A549 (cell line): ENCODE measurements at regions not wholly inside any gene's neighbourhood (a gene's known extent, or its start where the extent isn't known, plus 50 kb on each side); places are given as distances from the start of the nearest gene placed in this dataset.

Experiments
- ATAC-seq, 2 experiments: fragments of 200-7000 bp in 1 of 2; fragments of >200 bp in 1 of 2; cut with Nextera tagmentation in 1 of 2; cut with Tn5 transposase in 1 of 2; 3 replicates each; pipeline versions ENCODE4 v1.8.0 to v1.9.1; 2018 to 2020; ENCODE audit warnings: mild to moderate bottlenecking in 1 of 2, moderate library complexity in 1 of 2
- CTCF ChIA-PET: fragments of 300-600 bp; sonication (Branson Sonifier 250); formaldehyde crosslinking; extraction: SDS; loops from one replicate; lab custom pipeline; 2021; ENCODE audit warnings: antibody characterized with exemption, inconsistent platforms; lab: Yijun Ruan, JAX
- POLR2A ChIA-PET: fragments of 350-600 bp; formaldehyde crosslinking; extraction: SDS; loops from one replicate; lab custom pipeline; 2021; ENCODE audit warnings: antibody characterized with exemption, inconsistent platforms; lab: Yijun Ruan, JAX
- DNase-seq, 2 experiments: peaks; one replicate each; pipeline versions ENCODE4 v3.0.0 to v3.0.0-alpha.2; 2011 to 2016; ENCODE audit warnings: low read depth in 1 of 2, low spot score in 1 of 2
- FAIRE-seq: peaks from 2 replicates; lab custom pipeline; 2011; peaks lifted over from hg19 to GRCh38; lab: Jason Lieb, UNC
- H3K27ac ChIP-seq, 2 experiments: fragments of >200 bp; sonication (Bioruptor Twin); formaldehyde crosslinking; 3 replicates each; pipeline ENCODE4 v1.5.1; 2016 to 2017
- H3K4me1 ChIP-seq: fragments of >200 bp; sonication (Bioruptor Twin); formaldehyde crosslinking; 3 replicates; pipeline ENCODE4 v1.6.1; 2016
- H3K4me2 ChIP-seq: fragments of >200 bp; sonication (Bioruptor Twin); formaldehyde crosslinking; 3 replicates; pipeline ENCODE4 v1.6.1; 2016
- H3K4me3 ChIP-seq: fragments of >200 bp; sonication (Bioruptor Twin); formaldehyde crosslinking; 3 replicates; pipeline ENCODE4 v1.5.1; 2016
- H3K9me3 ChIP-seq: fragments of >200 bp; sonication (Bioruptor Twin); formaldehyde crosslinking; 3 replicates; pipeline ENCODE4 v1.6.1; 2016
- CBX8 ChIP-seq: fragments of 200-600 bp; sonication (generic); IDR thresholded peaks from 2 replicates; pipeline ENCODE4 v1.6.1; 2016
- CEBPB ChIP-seq, 2 experiments: fragments of >200 bp in 1 of 2; sonication (Bioruptor Twin) in 1 of 2; formaldehyde crosslinking in 1 of 2; IDR thresholded peaks; 2 replicates each; pipeline ENCODE4 v1.6.1; 2012 to 2016
- CHD2 ChIP-seq: fragments of 150-350 bp; IDR thresholded peaks from 2 replicates; pipeline ENCODE4 v1.6.1; 2014; ENCODE audit warnings: low read length; ENCODE audit not compliant: partially characterized antibody
- EHF ChIP-seq: fragments of 250-450 bp; sonication (Bioruptor Pico); IDR thresholded peaks from 2 replicates; pipeline ENCODE4 v1.5.0; 2020; ENCODE audit warnings: mild to moderate bottlenecking
- EP300 ChIP-seq, 2 experiments: fragments of >200 bp; sonication (Bioruptor Twin); formaldehyde crosslinking; IDR thresholded peaks; 2 replicates in 1 of 2; 3 replicates in 1 of 2; pipeline ENCODE4 v1.6.1; 2016 to 2017
- ESRRA ChIP-seq: fragments of 150-350 bp; IDR thresholded peaks from 2 replicates; pipeline ENCODE4 v1.6.1; 2014; ENCODE audit warnings: mild to moderate bottlenecking, low read length, borderline replicate concordance
- FOSB ChIP-seq: fragments of 250-450 bp; sonication (Bioruptor Pico); IDR thresholded peaks from 2 replicates; pipeline ENCODE4 v1.5.0; 2020; ENCODE audit warnings: mild to moderate bottlenecking, moderate library complexity
- FOSL2 ChIP-seq, 2 experiments: fragments of 450-650 bp in 1 of 2; fragments of >200 bp in 1 of 2; sonication (Bioruptor Twin) in 1 of 2; formaldehyde crosslinking; IDR thresholded peaks; 2 replicates each; pipeline versions ENCODE4 v1.5.0 to v1.6.1; 2016 to 2020; ENCODE audit warnings: mild to moderate bottlenecking in 1 of 2, moderate library complexity in 1 of 2
- FOXS1 ChIP-seq: fragments of 250-450 bp; sonication (Bioruptor Pico); IDR thresholded peaks from 2 replicates; pipeline ENCODE4 v1.5.0; 2020; ENCODE audit warnings: mild to moderate bottlenecking, moderate library complexity
- GATA3 ChIP-seq: IDR thresholded peaks from 2 replicates; pipeline ENCODE4 v1.6.1; 2012; ENCODE audit warnings: borderline replicate concordance
- HDAC2 ChIP-seq: fragments of 200-600 bp; sonication (generic); IDR thresholded peaks from 2 replicates; pipeline ENCODE4 v1.6.1; 2016
- HEYL ChIP-seq: fragments of 250-450 bp; sonication (Bioruptor Pico); IDR thresholded peaks from 2 replicates; pipeline ENCODE4 v1.8.0; 2021; ENCODE audit warnings: mild to moderate bottlenecking, moderate library complexity
- KDM5A ChIP-seq: fragments of 200-600 bp; sonication (generic); IDR thresholded peaks from 2 replicates; pipeline ENCODE4 v1.6.1; 2016; ENCODE audit warnings: antibody characterized with exemption, mild to moderate bottlenecking
- MAFK ChIP-seq: fragments of 450-650 bp; IDR thresholded peaks from 2 replicates; pipeline ENCODE4 v1.6.1; 2014; ENCODE audit not compliant: partially characterized antibody
- NR3C1 ChIP-seq: fragments of >200 bp; sonication (Bioruptor Twin); formaldehyde crosslinking; IDR thresholded peaks from 3 replicates; pipeline ENCODE4 v1.6.1; 2017
- PHF8 ChIP-seq: fragments of 200-600 bp; sonication (generic); IDR thresholded peaks from 2 replicates; pipeline ENCODE4 v1.6.1; 2016; ENCODE audit warnings: low read depth, mild to moderate bottlenecking, antibody characterized with exemption, moderate library complexity, borderline replicate concordance
- RAD21 ChIP-seq, 2 experiments: fragments of >200 bp in 1 of 2; sonication (Bioruptor Twin) in 1 of 2; formaldehyde crosslinking in 1 of 2; IDR thresholded peaks in 1 of 2; conservative IDR thresholded peaks in 1 of 2; 2 replicates in 1 of 2; 3 replicates in 1 of 2; pipeline ENCODE4 v1.6.1; 2012 to 2018; ENCODE audit warnings: inconsistent platforms in 1 of 2
- RARB ChIP-seq: fragments of 250-450 bp; sonication (Bioruptor Pico); IDR thresholded peaks from 2 replicates; pipeline ENCODE4 v1.8.0; 2021; ENCODE audit warnings: mild to moderate bottlenecking, moderate library complexity
- RCOR1 ChIP-seq: fragments of 150-350 bp; IDR thresholded peaks from 2 replicates; pipeline ENCODE4 v1.6.1; 2014; ENCODE audit warnings: antibody characterized with exemption, low read length, low read depth
- RNF2 ChIP-seq: fragments of 200-600 bp; sonication (generic); IDR thresholded peaks from 2 replicates; pipeline ENCODE4 v1.6.1; 2016; ENCODE audit warnings: low read depth, mild to moderate bottlenecking, antibody characterized with exemption, moderate library complexity, borderline replicate concordance
- TFCP2L1 ChIP-seq: fragments of 250-450 bp; sonication (Bioruptor Pico); IDR thresholded peaks from 2 replicates; pipeline ENCODE4 v1.5.0; 2021; ENCODE audit warnings: mild to moderate bottlenecking
- ZSCAN20 ChIP-seq: fragments of 250-450 bp; sonication (Bioruptor Pico); IDR thresholded peaks from 2 replicates; pipeline ENCODE4 v1.8.0; 2022; ENCODE audit warnings: mild to moderate bottlenecking, moderate library complexity
- WGBS: methylation state at CpG from one replicate; pipeline ENCODE4 v1.1.6; 2017; ENCODE audit errors: missing lambda C conversion rate; 5-methylcytosine and 5-hydroxymethylcytosine counted together
- TF ChIP-seq, protein P1 (sequence below): IDR thresholded peaks from 2 replicates; pipeline ENCODE4 v1.6.1; 2012; ENCODE audit warnings: low read depth, borderline replicate concordance
- TF ChIP-seq, protein P2 (sequence below): fragments of >200 bp; sonication (Bioruptor Twin); formaldehyde crosslinking; IDR thresholded peaks from 3 replicates; pipeline ENCODE4 v1.6.1; 2016
- TF ChIP-seq, protein P3 (sequence below): fragments of 250-450 bp; sonication (Bioruptor Pico); IDR thresholded peaks from 2 replicates; pipeline ENCODE4 v1.5.0; 2021; ENCODE audit warnings: mild to moderate bottlenecking, moderate library complexity, borderline replicate concordance
- TF ChIP-seq, protein P4 (sequence below): fragments of 450-650 bp; IDR thresholded peaks from 2 replicates; pipeline ENCODE4 v1.6.1; 2014; ENCODE audit warnings: antibody characterized with exemption

DNA sequence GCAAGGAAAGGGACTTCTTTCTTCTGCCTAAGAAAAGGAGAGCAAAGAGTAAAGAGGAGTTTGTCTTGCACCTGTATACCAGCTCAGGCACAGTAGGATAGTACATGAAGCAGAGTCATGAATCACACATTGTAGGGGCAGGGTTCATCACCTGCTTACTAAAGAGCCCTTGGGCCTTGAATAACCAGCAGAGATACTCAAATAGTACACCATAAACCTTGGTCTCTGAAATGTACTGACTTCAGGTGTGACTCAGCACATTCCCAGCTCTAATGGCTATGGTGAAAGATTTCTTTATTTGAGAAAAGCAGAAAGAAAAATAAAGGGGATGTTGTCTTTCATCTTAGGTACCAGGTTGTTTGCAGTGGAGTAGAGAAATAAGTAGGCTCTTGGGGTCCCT, 122.8 kb downstream of the KDM5D start:
- FAIRE-seq (no peak), DNase-seq (peak in 1 of 2 experiments; percentile 21), ATAC-seq (peak in 1 of 2 experiments; percentile 54; a peak in 3 of 6 replicates)
- POLR2A ChIA-PET, result no interaction called here
- Histone ChIP-seq H3K4me2 (peak overlapping the region; percentile 23; the same call in 1 of the 3 replicates), H3K9me3 (no peaks in the 10 kb centered on the region), H3K4me3 (no peak overlapping the region), H3K4me1 (peaks cover 10% of the 10 kb centered on the region; the same call in 2 of the 3 replicates), H3K27ac (peak overlapping the region; percentile 42 to 68; a peak in 5 of 6 replicates)
- CTCF ChIA-PET, result no interaction called here
- TF ChIP-seq MAFK (peak; percentile 66), EP300 (IDR thresholded peaks at IDR 0.05) (no peak), HDAC2 (no peak), FOXS1 (CRISPR knock-in tag) (no peak), HEYL (no peak), FOSB (CRISPR knock-in tag) (no peak), EHF (CRISPR knock-in tag) (no peak)

DNA sequence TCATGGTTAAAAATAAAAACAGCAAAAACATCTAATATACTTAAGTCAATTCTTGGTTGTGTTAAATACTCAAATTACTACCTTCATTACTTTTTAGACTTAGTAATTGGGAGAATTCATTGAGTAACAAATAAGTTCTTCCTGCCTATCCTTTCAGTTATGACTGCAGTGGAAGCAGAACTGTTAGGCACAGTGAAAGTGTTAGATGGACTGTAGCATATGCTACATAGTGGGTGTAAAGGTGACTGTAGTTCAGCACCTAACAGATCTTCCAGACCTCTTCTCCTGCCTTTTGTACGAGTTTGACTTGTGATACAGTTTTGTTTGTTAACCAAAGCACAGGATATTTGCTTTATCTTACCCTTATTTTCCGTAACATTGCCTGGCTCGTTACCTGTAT, 143.4 kb downstream of the KDM5D start:
- FAIRE-seq, result no peak
- WGBS, result 86% methylated on average over 3 of the region's 3 CpGs
- POLR2A ChIA-PET, result no interaction called here

DNA sequence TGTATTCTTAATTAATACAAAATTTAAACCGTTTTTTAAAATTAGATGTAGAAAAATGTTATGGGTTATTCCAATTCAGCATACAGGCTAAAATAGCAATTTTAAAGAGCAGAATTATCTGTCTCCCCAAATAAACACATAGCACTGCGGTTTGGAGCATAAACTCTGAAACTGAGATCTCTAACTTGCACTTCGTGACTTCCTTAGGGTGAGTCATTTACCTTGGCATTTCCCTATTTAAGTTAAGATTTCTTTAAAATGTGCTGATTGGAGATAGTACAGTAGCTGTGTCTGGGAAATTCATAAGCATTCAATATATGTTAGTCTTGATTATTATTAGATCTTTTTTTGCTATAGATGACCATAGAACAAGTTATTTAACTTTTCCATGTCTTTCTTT, 143.8 kb downstream of the KDM5D start:
- H3K4me2 ChIP-seq, result no peak overlapping the region
- POLR2A ChIA-PET, result no interaction called here
- no peak for ATAC-seq
- FAIRE-seq, result no peak
- no peak overlapping the region for H3K4me3 ChIP-seq
- CTCF ChIA-PET, result no interaction called here
- no peaks in the 10 kb centered on the region for H3K9me3 ChIP-seq
- no peak for DNase-seq
- no peak overlapping the region for H3K27ac ChIP-seq
- 67% methylated on average over 3 of the region's 3 CpGs for WGBS
- TF ChIP-seq NR3C1, result no peak
- no peak for TF ChIP-seq FOSL2 (IDR thresholded peaks at IDR 0.05)
- no peak for TF ChIP-seq FOSL2 (CRISPR knock-in tag; IDR thresholded peaks at IDR 0.05)
- TF ChIP-seq TFCP2L1 (CRISPR knock-in tag), result no peak
- no peak for TF ChIP-seq RCOR1
- TF ChIP-seq, protein P1, sequence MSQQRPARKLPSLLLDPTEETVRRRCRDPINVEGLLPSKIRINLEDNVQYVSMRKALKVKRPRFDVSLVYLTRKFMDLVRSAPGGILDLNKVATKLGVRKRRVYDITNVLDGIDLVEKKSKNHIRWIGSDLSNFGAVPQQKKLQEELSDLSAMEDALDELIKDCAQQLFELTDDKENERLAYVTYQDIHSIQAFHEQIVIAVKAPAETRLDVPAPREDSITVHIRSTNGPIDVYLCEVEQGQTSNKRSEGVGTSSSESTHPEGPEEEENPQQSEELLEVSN, result no peak
- TF ChIP-seq, protein P2, sequence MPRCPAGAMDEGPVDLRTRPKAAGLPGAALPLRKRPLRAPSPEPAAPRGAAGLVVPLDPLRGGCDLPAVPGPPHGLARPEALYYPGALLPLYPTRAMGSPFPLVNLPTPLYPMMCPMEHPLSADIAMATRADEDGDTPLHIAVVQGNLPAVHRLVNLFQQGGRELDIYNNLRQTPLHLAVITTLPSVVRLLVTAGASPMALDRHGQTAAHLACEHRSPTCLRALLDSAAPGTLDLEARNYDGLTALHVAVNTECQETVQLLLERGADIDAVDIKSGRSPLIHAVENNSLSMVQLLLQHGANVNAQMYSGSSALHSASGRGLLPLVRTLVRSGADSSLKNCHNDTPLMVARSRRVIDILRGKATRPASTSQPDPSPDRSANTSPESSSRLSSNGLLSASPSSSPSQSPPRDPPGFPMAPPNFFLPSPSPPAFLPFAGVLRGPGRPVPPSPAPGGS, result no peak
- TF ChIP-seq MAFK, result no peak
- no peak for TF ChIP-seq EHF (CRISPR knock-in tag)
- TF ChIP-seq FOSB (CRISPR knock-in tag), result no peak
- TF ChIP-seq FOXS1 (CRISPR knock-in tag), result no peak
- TF ChIP-seq, protein P3, sequence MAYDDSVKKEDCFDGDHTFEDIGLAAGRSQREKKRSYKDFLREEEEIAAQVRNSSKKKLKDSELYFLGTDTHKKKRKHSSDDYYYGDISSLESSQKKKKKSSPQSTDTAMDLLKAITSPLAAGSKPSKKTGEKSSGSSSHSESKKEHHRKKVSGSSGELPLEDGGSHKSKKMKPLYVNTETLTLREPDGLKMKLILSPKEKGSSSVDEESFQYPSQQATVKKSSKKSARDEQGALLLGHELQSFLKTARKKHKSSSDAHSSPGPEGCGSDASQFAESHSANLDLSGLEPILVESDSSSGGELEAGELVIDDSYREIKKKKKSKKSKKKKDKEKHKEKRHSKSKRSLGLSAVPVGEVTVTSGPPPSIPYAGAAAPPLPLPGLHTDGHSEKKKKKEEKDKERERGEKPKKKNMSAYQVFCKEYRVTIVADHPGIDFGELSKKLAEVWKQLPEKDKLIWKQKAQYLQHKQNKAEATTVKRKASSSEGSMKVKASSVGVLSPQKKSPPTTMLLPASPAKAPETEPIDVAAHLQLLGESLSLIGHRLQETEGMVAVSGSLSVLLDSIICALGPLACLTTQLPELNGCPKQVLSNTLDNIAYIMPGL (CRISPR knock-in tag), result no peak
- no peaks in the 10 kb centered on the region for H3K4me1 ChIP-seq

More for the DNA sequence above, 143.4 kb downstream of the KDM5D start:
- H3K9me3 ChIP-seq, result no peaks in the 10 kb centered on the region
- no peak for DNase-seq
- CTCF ChIA-PET, result no interaction called here
- ATAC-seq, result no peak
- H3K4me1 ChIP-seq, result no peaks in the 10 kb centered on the region
- no peak overlapping the region for H3K4me2 ChIP-seq
- TF ChIP-seq GATA3 (no peak), RARB (no peak), RCOR1 (no peak), CBX8 (no peak), ESRRA (no peak), RNF2 (no peak), ZSCAN20 (no peak), CEBPB (IDR thresholded peaks at IDR 0.05) (no peak), FOSL2 (IDR thresholded peaks at IDR 0.05) (no peak), FOSL2 (CRISPR knock-in tag; IDR thresholded peaks at IDR 0.05) (no peak), RAD21 (conservative IDR thresholded peaks at IDR 0.05 in 1 of 2, IDR thresholded peaks at IDR 0.05 in 1 of 2) (no peak), TFCP2L1 (CRISPR knock-in tag) (no peak), FOXS1 (CRISPR knock-in tag) (no peak), CHD2 (no peak), KDM5A (no peak), HDAC2 (no peak), PHF8 (no peak)
- TF ChIP-seq, protein P1, result no peak
- TF ChIP-seq, protein P4, sequence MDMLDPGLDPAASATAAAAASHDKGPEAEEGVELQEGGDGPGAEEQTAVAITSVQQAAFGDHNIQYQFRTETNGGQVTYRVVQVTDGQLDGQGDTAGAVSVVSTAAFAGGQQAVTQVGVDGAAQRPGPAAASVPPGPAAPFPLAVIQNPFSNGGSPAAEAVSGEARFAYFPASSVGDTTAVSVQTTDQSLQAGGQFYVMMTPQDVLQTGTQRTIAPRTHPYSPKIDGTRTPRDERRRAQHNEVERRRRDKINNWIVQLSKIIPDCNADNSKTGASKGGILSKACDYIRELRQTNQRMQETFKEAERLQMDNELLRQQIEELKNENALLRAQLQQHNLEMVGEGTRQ, result no peak
- no peak overlapping the region for H3K4me3 ChIP-seq
- H3K27ac ChIP-seq, result no peak overlapping the region
